ENCODE measurements at regions not wholly inside any gene's neighbourhood (a gene's known extent, or its start where the extent isn't known, plus 50 kb on each side); places are given as distances from the start of the nearest gene placed in this dataset.
"Not testable (repeated sequence)": the region's sequence is repeated elsewhere in the genome, so short reads cannot be mapped to it uniquely, and the experiment has no call there.

- ChIA-PET POLR2A (no interaction called here), CTCF (interaction anchor here (1.1 kb wide), 1 partner anchor 56 kb away, joined by 5 read pairs; no protein-coding TSS in a partner anchor)
- DNase-seq (ENCODE audit: low read depth, low spot score) = no peak
- H3K4me3 ChIP-seq (ENCODE audit: low read depth, low read length) = no peak overlapping the region
- no peak for TF ChIP-seq CTCF (IDR thresholded peaks at IDR 0.05; ENCODE audit: insufficient read depth, low read length, missing control alignments)
These were observed 81.9 kb upstream of the HMGXB4 start for GRCh38 chr22:35175392-35175791.

DNA sequence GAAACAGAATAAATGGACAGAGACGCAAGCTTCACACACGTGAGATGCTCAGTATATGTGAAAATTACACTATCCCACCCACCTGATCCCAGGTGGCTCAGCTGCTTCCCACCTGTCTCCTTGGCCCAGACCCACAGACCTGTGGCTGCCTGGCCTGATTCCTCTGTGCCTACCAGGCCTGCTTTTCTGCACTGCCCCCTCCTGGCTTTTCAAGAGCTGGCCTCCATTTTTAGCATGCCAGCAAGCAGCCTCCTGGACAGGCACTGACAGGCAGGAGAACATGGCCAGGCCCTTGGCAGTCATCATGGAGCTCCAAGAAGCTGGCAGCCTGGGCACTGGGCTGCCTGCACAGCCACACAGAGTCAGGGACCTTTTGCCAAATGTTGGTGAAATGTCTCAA lies 79.5 kb upstream of the HMGXB4 start:
- ChIA-PET POLR2A (no interaction called here), CTCF (interaction anchor here (1.0 to 2.0 kb wide), 2 partner anchors 22 to 27 kb away, joined by 3 to 6 read pairs; no protein-coding TSS in a partner anchor)
- DNase-seq (ENCODE audit: low read depth, low spot score) = no peak

DNA sequence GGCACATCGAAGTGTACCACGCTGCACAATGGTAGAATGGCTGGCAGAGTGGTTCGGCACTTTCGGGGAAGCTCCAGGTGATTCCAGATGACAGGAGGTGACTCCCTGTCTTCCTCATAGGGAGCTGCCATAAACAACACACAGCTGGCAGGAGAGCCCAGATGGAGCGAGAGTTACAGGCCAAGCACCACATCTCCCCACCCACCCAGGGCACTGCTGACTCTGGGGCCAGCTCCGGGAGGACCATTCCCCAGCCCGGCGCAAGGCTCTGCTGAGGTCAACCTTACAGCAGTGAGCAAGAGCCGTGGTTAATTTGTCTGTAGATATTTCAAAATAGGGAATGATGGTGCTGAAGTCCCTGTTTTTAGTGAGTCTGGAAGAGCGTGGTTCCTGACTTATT lies 78.8 kb upstream of the HMGXB4 start:
- ChIA-PET POLR2A (no interaction called here), CTCF (interaction anchor here (2.0 kb wide), 1 partner anchor 28 kb away, joined by 6 read pairs; no protein-coding TSS in a partner anchor)
- no peak for DNase-seq (ENCODE audit: low read depth, low spot score)
- H3K4me3 ChIP-seq (ENCODE audit: low read depth, low read length) = no peak overlapping the region
- no peak for TF ChIP-seq CTCF (IDR thresholded peaks at IDR 0.05; ENCODE audit: insufficient read depth, low read length, missing control alignments)

More for the DNA sequence above, 79.5 kb upstream of the HMGXB4 start:
- no peak overlapping the region for H3K4me3 ChIP-seq (ENCODE audit: low read depth, low read length)
- TF ChIP-seq CTCF (IDR thresholded peaks at IDR 0.05; ENCODE audit: insufficient read depth, low read length, missing control alignments) = no peak

- TF ChIP-seq CTCF (IDR thresholded peaks at IDR 0.05; ENCODE audit: insufficient read depth, low read length, missing control alignments) = no peak
- CTCF ChIA-PET = no interaction called here
- POLR2A ChIA-PET = no interaction called here
- no peak for DNase-seq (ENCODE audit: low read depth, low spot score)
- H3K4me3 ChIP-seq (ENCODE audit: low read depth, low read length) = no peak overlapping the region
These were observed 73.4 kb upstream of the HMGXB4 start for GRCh38 chr22:35183917-35184316.

DNA sequence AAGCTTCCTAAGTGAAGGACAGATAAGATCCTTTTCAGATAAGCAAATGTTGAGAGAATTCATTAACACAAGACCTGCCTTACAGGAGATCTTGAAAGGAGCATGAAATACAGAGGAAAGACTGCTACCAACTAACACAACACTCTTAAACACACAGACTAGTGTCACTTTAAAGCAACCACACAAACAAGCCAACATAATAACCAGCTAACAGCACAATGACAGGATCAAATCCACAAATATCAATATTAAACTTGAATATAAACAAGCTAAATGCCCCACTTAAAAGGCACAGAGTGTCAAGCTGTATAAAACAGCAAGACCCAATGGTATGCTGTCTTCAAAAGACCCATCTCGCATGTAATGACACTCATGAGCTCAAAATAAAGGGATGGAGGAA lies 70.8 kb upstream of the HMGXB4 start:
- POLR2A ChIA-PET = no interaction called here
- no peak for DNase-seq (ENCODE audit: low read depth, low spot score)
- H3K4me3 ChIP-seq (ENCODE audit: low read depth, low read length) = no peak overlapping the region
- no peak for TF ChIP-seq CTCF (IDR thresholded peaks at IDR 0.05; ENCODE audit: insufficient read depth, low read length, missing control alignments)
- CTCF ChIA-PET = interaction anchor here (0.6 kb wide), 1 partner anchor 460 kb away, joined by 3 read pairs; no protein-coding TSS in a partner anchor

- DNase-seq (ENCODE audit: low read depth, low spot score); H3K4me3 ChIP-seq (ENCODE audit: low read depth, low read length); CTCF ChIA-PET; POLR2A ChIA-PET: not testable (repeated sequence)
These were observed 68.4 kb upstream of the HMGXB4 start for GRCh38 chr22:35188930-35189329.

- CTCF ChIA-PET = no interaction called here
- POLR2A ChIA-PET = no interaction called here
- TF ChIP-seq CTCF (IDR thresholded peaks at IDR 0.05; ENCODE audit: insufficient read depth, low read length, missing control alignments) = no peak
- no peak for DNase-seq (ENCODE audit: low read depth, low spot score)
- no peak overlapping the region for H3K4me3 ChIP-seq (ENCODE audit: low read depth, low read length)
These were observed 67.7 kb upstream of the HMGXB4 start for GRCh38 chr22:35189559-35189958.
